HG03378 (cell line): ENCODE measurements at regions not wholly inside any gene's neighbourhood (a gene's known extent, or its start where the extent isn't known, plus 50 kb on each side); places are given as distances from the start of the nearest gene placed in this dataset.
"Not testable (repeated sequence)": the region's sequence is repeated elsewhere in the genome, so short reads cannot be mapped to it uniquely, and the experiment has no call there.

Experiments used
- ATAC-seq: cut with Tn5 transposase; IDR thresholded peaks from one replicate; pipeline ENCODE4 v1.9.1; 2021; ENCODE audit warnings: mild to moderate bottlenecking, moderate library complexity; ENCODE audit not compliant: unreplicated experiment

- no peak for ATAC-seq
These were observed 66.5 kb upstream of the P2RY1 start for GRCh38 chr3:152768478-152768877.

DNA sequence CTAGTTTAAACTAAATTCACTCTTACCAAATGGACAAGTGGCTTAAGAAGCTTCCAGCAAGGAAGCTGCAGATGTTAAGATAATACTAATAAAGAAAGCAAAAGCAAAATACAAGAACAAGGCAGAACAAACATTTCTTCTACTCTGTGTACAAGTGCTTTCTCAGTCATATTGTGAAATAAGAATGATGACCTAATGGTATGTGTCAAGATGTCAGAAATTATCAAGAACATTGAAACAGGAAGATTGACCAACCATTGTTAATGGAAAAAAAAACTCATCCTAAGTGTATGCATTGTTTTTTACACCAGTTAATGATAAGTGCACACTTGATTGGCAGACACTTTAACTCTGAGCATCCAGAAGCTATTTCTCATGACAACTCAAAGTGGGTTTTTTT lies 65.4 kb upstream of the P2RY1 start:
- ATAC-seq: peak; percentile 90

DNA sequence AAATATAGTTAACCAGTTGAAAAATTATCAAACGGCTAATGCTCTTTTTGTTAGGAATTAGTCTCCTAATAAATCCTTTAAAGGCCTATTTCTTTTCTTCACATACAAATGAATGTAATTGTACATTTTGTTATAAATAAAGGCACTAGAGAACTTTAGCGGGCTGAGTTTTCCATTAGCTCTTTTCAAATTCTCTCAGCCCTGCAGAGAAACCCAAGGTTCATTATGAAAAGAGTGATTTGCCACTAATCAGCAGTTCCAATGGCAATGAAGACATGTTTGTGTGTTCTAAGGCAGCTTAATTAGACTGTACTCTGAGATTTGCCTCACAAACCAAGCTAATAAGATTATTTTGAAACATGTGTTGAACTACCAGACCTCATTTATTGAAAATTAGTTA lies 64.6 kb upstream of the P2RY1 start:
- no peak for ATAC-seq

DNA sequence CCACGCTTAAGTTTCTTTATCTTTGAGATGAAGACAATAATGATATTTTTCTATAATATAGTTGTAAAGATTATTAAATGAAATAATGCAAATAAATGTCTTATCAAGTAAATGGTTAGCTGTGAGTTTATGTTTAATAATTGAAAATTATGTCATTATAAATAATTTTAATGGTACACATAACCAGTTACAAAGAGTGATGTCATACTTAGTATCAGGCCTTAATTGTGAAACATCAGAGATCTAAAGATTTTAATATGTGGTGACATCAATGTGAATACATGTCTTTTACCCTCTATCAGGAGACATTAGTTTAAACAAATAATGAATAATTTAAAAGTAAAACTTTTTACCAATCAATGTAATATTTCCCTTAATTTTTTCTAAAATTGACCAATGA lies 63.8 kb upstream of the P2RY1 start:
- ATAC-seq: no peak

- no peak for ATAC-seq
These were observed 62.2 kb upstream of the P2RY1 start for GRCh38 chr3:152772674-152773225.

- ATAC-seq: no peak
These were observed 61.3 kb upstream of the P2RY1 start for GRCh38 chr3:152773633-152774032.

- not testable (repeated sequence) for ATAC-seq
These were observed 60.7 kb upstream of the P2RY1 start for GRCh38 chr3:152774230-152774629.

- ATAC-seq: no peak
These were observed 56.9 kb upstream of the P2RY1 start for GRCh38 chr3:152778022-152778421.

GRCh38 chr3:152779653-152780052 lies 55.3 kb upstream of the P2RY1 start:
- no peak for ATAC-seq

DNA sequence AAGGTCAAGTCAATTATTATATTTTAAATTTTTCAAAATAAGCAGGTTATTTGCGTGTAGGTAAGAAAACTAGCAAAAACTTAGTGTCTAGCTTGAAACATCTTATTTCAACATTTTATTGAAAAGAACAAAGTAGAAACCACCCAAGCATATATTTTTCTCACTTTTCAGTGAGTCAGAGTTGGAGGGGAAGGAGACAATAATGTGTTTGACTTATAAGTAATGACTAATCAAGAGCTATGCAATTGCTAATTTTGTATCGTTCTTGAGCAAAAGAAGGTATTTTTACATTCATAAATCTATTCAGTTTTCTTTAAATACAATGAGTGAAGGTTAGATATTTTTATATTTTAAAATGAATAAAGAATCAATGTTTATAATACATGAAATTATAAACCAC lies 54.4 kb upstream of the P2RY1 start:
- no peak for ATAC-seq

GRCh38 chr3:152785051-152785450 lies 49.9 kb upstream of the P2RY1 start:
- no peak for ATAC-seq
